ENCODE measurements at regions not wholly inside any gene's neighbourhood (a gene's known extent, or its start where the extent isn't known, plus 50 kb on each side); places are given as distances from the start of the nearest gene placed in this dataset.

- H3K27ac Mint-ChIP-seq: no peak overlapping the region
- no peak overlapping the region for H2AFZ ChIP-seq (ENCODE audit: insufficient read depth, low read depth, low read length, poor library complexity, severe bottlenecking)
- intact Hi-C loops (cut with micrococcal nuclease): no loop called here
- no peaks in the 10 kb centered on the region for H3K4me1 ChIP-seq (ENCODE audit: control insufficient read depth in 1 of 2, insufficient read depth in 2 of 2, low read length in 2 of 2)
- H4K20me1 ChIP-seq (ENCODE audit: insufficient read depth, low read length): no peaks in the 10 kb centered on the region
- no peaks in the 10 kb centered on the region for H3K27me3 ChIP-seq (ENCODE audit: control insufficient read depth in 2 of 2, insufficient read depth in 2 of 2, low read length in 2 of 2)
- H3K27ac ChIP-seq (ENCODE audit: low read depth in 1 of 2, low read length in 2 of 2): no peak overlapping the region
- DNase-seq: no peak
- H3K9ac ChIP-seq (ENCODE audit: insufficient read depth, low read length, poor library complexity, severe bottlenecking): no peak overlapping the region
- no peak for TF ChIP-seq CTCF (IDR thresholded peaks at IDR 0.05)
- no peak overlapping the region for H3K4me3 ChIP-seq (replicated peaks in 1 of 3; ENCODE audit: low read depth in 2 of 3, low read length in 3 of 3)
- H3K4me2 ChIP-seq (replicated peaks; ENCODE audit: extremely low read depth, low read length, poor library complexity, severe bottlenecking): no peak overlapping the region
- peaks cover 9 to 14% of the 10 kb centered on the region in 2 donors for H3K9me3 ChIP-seq (replicated peaks in 1 of 2; ENCODE audit: control insufficient read depth in 1 of 2, insufficient read depth in 1 of 2, low read length in 2 of 2)
- H3K4me3 Mint-ChIP-seq: no peak overlapping the region
- no peaks in the 10 kb centered on the region for H3K36me3 ChIP-seq (replicated peaks in 1 of 2; ENCODE audit: control insufficient read depth in 1 of 2, insufficient read depth in 2 of 2, low read length in 2 of 2)
- no peaks in the 10 kb centered on the region for H3K79me2 ChIP-seq (ENCODE audit: insufficient read depth, low read length)
- no peaks in the 10 kb centered on the region for H3K4me1 Mint-ChIP-seq
- H3K9me3 Mint-ChIP-seq: peaks cover 4 to 18% (median 13%) of the 10 kb centered on the region in 7 donors
- H3K27me3 Mint-ChIP-seq (ENCODE audit: low read depth in 3 of 3): no peaks in the 10 kb centered on the region
- H3K36me3 Mint-ChIP-seq: no peaks in the 10 kb centered on the region
Measured at GRCh38 chr1:79887059-79887458, 880.5 kb upstream of the ADGRL4 start.

- no peak overlapping the region for H3K4me3 Mint-ChIP-seq
- no peaks in the 10 kb centered on the region for H3K27me3 Mint-ChIP-seq (ENCODE audit: low read depth in 3 of 3)
- Histone ChIP-seq H3K4me3 (replicated peaks in 1 of 3; ENCODE audit: low read depth in 2 of 3, low read length in 3 of 3) (no peak overlapping the region), H3K27me3 (ENCODE audit: control insufficient read depth in 2 of 2, insufficient read depth in 2 of 2, low read length in 2 of 2) (no peaks in the 10 kb centered on the region), H3K9me3 (replicated peaks in 1 of 2; ENCODE audit: control insufficient read depth in 1 of 2, insufficient read depth in 1 of 2, low read length in 2 of 2) (peaks cover 9 to 14% of the 10 kb centered on the region in 2 donors), H3K79me2 (ENCODE audit: insufficient read depth, low read length) (no peaks in the 10 kb centered on the region), H3K27ac (ENCODE audit: low read depth in 1 of 2, low read length in 2 of 2) (no peak overlapping the region), H3K9ac (ENCODE audit: insufficient read depth, low read length, poor library complexity, severe bottlenecking) (no peak overlapping the region), H3K4me1 (ENCODE audit: control insufficient read depth in 1 of 2, insufficient read depth in 2 of 2, low read length in 2 of 2) (no peaks in the 10 kb centered on the region), H3K4me2 (replicated peaks; ENCODE audit: extremely low read depth, low read length, poor library complexity, severe bottlenecking) (no peak overlapping the region), H4K20me1 (ENCODE audit: insufficient read depth, low read length) (no peaks in the 10 kb centered on the region), H3K36me3 (replicated peaks in 1 of 2; ENCODE audit: control insufficient read depth in 1 of 2, insufficient read depth in 2 of 2, low read length in 2 of 2) (no peaks in the 10 kb centered on the region), H2AFZ (ENCODE audit: insufficient read depth, low read depth, low read length, poor library complexity, severe bottlenecking) (no peak overlapping the region)
- intact Hi-C loops (cut with micrococcal nuclease): no loop called here
- H3K36me3 Mint-ChIP-seq: no peaks in the 10 kb centered on the region
- H3K4me1 Mint-ChIP-seq: no peaks in the 10 kb centered on the region
- H3K27ac Mint-ChIP-seq: no peak overlapping the region
- peaks cover 2 to 14% (median 10%) of the 10 kb centered on the region in 7 donors for H3K9me3 Mint-ChIP-seq
- no peak for DNase-seq
- no peak for TF ChIP-seq CTCF (IDR thresholded peaks at IDR 0.05)
Measured at GRCh38 chr1:79885101-79885500, 878.6 kb upstream of the ADGRL4 start.
